SK-N-SH treated with all-trans-retinoic acid at 6 μM for 48 hours (cell line): ENCODE measurements at regions not wholly inside any gene's neighbourhood (a gene's known extent, or its start where the extent isn't known, plus 50 kb on each side); places are given as distances from the start of the nearest gene placed in this dataset.

Experiments
- ESRRG ChIP-seq: fragments of 250-450 bp; sonication (Bioruptor Pico); IDR thresholded peaks from 2 replicates; pipeline ENCODE4 v1.6.1; 2021; ENCODE audit warnings: mild to moderate bottlenecking
- RARB ChIP-seq: fragments of 250-450 bp; sonication (Bioruptor Pico); IDR thresholded peaks from 2 replicates; pipeline ENCODE4 v1.8.0; 2021; ENCODE audit warnings: mild to moderate bottlenecking, moderate library complexity
- TOX ChIP-seq: fragments of 250-450 bp; sonication (Bioruptor Pico); IDR thresholded peaks from 2 replicates; pipeline ENCODE4 v1.8.0; 2021; ENCODE audit warnings: mild to moderate bottlenecking, moderate library complexity, borderline replicate concordance
- ZFP3 ChIP-seq: fragments of 250-450 bp; sonication (Bioruptor Pico); IDR thresholded peaks from 2 replicates; pipeline ENCODE4 v1.5.0; 2020; ENCODE audit warnings: mild to moderate bottlenecking, moderate library complexity
- TF ChIP-seq, protein P1 (sequence below): fragments of 250-450 bp; sonication (Bioruptor Pico); IDR thresholded peaks from 2 replicates; pipeline ENCODE4 v1.8.0; 2020; ENCODE audit warnings: mild to moderate bottlenecking, moderate library complexity, borderline replicate concordance

DNA sequence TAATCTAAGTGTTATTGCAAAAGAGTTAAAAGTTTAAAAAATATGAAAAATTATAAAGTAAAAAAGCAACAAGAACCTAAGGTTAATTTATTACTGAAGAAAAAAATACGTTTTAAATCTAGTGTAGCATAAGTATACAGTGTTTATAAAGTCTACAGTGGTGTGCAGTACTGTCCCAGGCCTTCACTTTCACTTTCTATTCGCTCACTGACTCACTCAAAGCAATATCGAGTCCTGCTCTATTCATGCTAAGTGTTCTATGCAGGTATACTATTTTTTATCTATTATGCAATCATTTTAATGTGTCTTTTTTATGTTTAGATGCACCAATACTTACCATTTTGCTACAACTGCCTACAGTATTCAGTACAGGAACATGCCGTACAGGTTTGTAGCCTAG lies 113.0 kb downstream of the MANEA start:
- TF ChIP-seq ZFP3 (no peak), RARB (CRISPR knock-in tag) (no peak), ESRRG (CRISPR knock-in tag) (no peak), TOX (CRISPR knock-in tag) (no peak)
- TF ChIP-seq, protein P1, sequence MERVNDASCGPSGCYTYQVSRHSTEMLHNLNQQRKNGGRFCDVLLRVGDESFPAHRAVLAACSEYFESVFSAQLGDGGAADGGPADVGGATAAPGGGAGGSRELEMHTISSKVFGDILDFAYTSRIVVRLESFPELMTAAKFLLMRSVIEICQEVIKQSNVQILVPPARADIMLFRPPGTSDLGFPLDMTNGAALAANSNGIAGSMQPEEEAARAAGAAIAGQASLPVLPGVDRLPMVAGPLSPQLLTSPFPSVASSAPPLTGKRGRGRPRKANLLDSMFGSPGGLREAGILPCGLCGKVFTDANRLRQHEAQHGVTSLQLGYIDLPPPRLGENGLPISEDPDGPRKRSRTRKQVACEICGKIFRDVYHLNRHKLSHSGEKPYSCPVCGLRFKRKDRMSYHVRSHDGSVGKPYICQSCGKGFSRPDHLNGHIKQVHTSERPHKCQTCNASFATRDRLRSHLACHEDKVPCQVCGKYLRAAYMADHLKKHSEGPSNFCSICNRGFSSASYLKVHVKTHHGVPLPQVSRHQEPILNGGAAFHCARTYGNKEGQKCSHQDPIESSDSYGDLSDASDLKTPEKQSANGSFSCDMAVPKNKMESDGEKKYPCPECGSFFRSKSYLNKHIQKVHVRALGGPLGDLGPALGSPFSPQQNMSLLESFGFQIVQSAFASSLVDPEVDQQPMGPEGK (CRISPR knock-in tag), result no peak
